ENCODE measurements at regions not wholly inside any gene's neighbourhood (a gene's known extent, or its start where the extent isn't known, plus 50 kb on each side); places are given as distances from the start of the nearest gene placed in this dataset.

DNA sequence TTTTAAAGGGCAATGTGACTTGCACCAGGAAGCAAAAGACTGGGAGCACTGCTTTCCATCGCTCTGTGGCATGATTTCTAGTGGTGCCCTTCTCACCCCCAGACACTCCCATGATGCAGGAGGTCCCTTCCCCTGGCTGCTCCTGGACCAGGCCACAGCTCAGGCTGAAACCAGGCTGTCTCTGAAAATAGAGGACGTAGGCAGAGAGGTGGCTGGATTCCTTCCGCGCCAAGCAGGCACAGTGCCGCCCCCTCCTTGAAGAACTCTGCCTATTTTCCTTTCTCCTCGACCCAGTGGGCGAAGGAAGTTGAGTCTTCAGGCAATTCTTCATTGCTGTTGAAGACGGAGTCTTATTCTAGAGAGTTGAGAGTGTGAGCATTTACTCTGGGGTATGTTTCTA, 489.4 kb upstream of the TBL1XR1 start:
- TF ChIP-seq, protein P1, sequence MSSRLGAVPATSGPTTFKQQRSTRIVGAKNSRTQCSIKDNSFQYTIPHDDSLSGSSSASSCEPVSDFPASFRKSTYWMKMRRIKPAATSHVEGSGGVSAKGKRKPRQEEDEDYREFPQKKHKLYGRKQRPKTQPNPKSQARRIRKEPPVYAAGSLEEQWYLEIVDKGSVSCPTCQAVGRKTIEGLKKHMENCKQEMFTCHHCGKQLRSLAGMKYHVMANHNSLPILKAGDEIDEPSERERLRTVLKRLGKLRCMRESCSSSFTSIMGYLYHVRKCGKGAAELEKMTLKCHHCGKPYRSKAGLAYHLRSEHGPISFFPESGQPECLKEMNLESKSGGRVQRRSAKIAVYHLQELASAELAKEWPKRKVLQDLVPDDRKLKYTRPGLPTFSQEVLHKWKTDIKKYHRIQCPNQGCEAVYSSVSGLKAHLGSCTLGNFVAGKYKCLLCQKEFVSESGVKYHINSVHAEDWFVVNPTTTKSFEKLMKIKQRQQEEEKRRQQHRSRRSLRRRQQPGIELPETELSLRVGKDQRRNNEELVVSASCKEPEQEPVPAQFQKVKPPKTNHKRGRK (CRISPR knock-in tag; IDR thresholded peaks at IDR 0.05; ENCODE audit: borderline replicate concordance) = no peak
- TF ChIP-seq ESRRA (CRISPR knock-in tag; IDR thresholded peaks at IDR 0.05; ENCODE audit: borderline replicate concordance) (no peak), SOX15 (CRISPR knock-in tag; IDR thresholded peaks at IDR 0.05) (no peak), ZNF671 (CRISPR knock-in tag; IDR thresholded peaks at IDR 0.05) (no peak)
- TF ChIP-seq, protein P2, sequence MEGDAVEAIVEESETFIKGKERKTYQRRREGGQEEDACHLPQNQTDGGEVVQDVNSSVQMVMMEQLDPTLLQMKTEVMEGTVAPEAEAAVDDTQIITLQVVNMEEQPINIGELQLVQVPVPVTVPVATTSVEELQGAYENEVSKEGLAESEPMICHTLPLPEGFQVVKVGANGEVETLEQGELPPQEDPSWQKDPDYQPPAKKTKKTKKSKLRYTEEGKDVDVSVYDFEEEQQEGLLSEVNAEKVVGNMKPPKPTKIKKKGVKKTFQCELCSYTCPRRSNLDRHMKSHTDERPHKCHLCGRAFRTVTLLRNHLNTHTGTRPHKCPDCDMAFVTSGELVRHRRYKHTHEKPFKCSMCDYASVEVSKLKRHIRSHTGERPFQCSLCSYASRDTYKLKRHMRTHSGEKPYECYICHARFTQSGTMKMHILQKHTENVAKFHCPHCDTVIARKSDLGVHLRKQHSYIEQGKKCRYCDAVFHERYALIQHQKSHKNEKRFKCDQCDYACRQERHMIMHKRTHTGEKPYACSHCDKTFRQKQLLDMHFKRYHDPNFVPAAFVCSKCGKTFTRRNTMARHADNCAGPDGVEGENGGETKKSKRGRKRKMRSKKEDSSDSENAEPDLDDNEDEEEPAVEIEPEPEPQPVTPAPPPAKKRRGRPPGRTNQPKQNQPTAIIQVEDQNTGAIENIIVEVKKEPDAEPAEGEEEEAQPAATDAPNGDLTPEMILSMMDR (IDR thresholded peaks at IDR 0.05) = no peak
- TF ChIP-seq, protein P3, sequence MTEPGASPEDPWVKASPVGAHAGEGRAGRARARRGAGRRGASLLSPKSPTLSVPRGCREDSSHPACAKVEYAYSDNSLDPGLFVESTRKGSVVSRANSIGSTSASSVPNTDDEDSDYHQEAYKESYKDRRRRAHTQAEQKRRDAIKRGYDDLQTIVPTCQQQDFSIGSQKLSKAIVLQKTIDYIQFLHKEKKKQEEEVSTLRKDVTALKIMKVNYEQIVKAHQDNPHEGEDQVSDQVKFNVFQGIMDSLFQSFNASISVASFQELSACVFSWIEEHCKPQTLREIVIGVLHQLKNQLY (CRISPR knock-in tag; IDR thresholded peaks at IDR 0.05) = no peak
